Memory B cell (primary cell): ENCODE measurements at regions not wholly inside any gene's neighbourhood (a gene's known extent, or its start where the extent isn't known, plus 50 kb on each side); places are given as distances from the start of the nearest gene placed in this dataset.
A peak's percentile ranks its signal among the peaks of the same experiment; 100 is the strongest.

Source experiments
- ATAC-seq: fragments of 150-1000 bp; cut with Tn5 transposase; 2 replicates; pipeline ENCODE4 v1.10.0; 2021; ENCODE audit warnings: low read depth, mild to moderate bottlenecking, moderate library complexity
- DNase-seq, 2 donors: peaks; one replicate each; pipeline ENCODE4 v3.0.0; 2022; ENCODE audit warnings: low spot score in 2 of 2
- H3K27ac Mint-ChIP-seq: one replicate; pipeline ENCODE4 v1.8.0; 2022; ENCODE audit warnings: mild to moderate bottlenecking, moderate library complexity, mixed read lengths
- H3K27me3 Mint-ChIP-seq: one replicate; pipeline ENCODE4 v1.8.0; 2022; ENCODE audit warnings: mixed read lengths
- H3K36me3 Mint-ChIP-seq: one replicate; pipeline ENCODE4 v1.8.0; 2022; ENCODE audit warnings: mild to moderate bottlenecking, mixed read lengths
- H3K4me1 Mint-ChIP-seq: one replicate; pipeline ENCODE4 v1.8.0; 2022; ENCODE audit warnings: mixed read lengths
- H3K4me3 Mint-ChIP-seq: one replicate; pipeline ENCODE4 v1.8.0; 2022; ENCODE audit warnings: mild to moderate bottlenecking, moderate library complexity, mixed read lengths
- H3K9me3 Mint-ChIP-seq: one replicate; pipeline ENCODE4 v1.8.0; 2022; ENCODE audit warnings: mixed read lengths

DNA sequence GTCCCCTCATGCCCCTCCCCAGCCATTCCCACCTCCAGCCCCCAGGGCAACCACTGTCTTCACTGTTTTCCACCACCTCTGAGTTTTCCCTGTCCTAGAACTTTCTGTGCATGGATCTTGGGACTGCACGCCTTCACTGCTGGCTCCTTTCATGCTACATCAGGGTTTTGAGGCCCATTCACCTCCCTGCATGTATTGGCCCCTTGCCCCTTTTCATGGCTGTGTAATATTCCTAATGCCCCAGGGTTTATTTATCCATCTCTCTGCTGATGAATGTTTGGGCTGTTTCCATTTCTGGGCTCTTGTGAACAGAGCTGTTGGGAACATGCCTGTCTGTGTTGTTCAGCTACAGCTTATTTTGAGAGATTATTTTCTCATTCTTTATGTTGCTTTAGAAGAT is 205.0 kb downstream of the RBFOX3 start:
- H3K4me3 Mint-ChIP-seq: no peak overlapping the region
- H3K36me3 Mint-ChIP-seq: no peaks in the 10 kb centered on the region
- H3K27ac Mint-ChIP-seq: no peak overlapping the region
- peaks cover 7% of the 10 kb centered on the region for H3K4me1 Mint-ChIP-seq
- DNase-seq (no peak), ATAC-seq (no peak)
- no peaks in the 10 kb centered on the region for H3K9me3 Mint-ChIP-seq
- peaks cover 29% of the 10 kb centered on the region for H3K27me3 Mint-ChIP-seq

DNA sequence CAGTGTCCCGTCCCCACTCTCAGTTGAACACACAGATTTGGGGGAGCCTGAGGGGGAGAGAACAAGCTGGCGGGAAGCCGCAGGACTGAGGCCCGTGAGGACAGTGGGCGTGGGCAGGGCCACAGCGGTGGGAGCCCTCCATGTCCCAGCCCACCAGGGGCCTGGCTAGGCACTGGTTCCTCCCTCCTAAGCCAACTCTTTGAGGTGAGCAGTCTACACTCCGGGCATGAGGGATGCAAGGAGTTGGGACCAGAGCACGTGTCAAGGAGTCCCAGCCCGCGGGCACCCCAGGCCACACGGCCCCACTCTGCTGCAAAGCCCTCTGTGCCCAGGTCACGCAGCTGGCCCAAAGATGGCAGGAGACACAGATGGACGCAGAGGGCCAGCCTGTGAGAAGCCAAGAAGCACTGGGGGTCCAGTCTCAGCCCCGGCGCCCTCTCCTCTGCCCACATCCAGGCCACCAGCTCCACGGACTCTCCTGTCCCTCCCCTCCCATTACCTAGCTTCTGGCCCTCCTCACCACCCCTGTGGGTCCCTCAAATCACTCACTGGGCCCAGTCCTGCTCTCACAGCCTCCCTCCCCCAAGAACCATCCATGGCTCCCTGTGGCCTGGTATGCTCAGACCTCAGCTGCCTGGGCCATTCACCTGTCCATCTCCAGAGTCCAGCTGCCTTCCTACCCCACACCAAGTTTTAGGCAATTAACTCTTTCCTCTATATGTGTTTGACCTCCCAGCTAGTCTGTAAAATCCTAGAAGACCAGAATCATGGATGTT is 206.5 kb downstream of the RBFOX3 start:
- no peak overlapping the region for H3K4me3 Mint-ChIP-seq
- peaks cover 32% of the 10 kb centered on the region for H3K27me3 Mint-ChIP-seq
- no peaks in the 10 kb centered on the region for H3K36me3 Mint-ChIP-seq

DNA sequence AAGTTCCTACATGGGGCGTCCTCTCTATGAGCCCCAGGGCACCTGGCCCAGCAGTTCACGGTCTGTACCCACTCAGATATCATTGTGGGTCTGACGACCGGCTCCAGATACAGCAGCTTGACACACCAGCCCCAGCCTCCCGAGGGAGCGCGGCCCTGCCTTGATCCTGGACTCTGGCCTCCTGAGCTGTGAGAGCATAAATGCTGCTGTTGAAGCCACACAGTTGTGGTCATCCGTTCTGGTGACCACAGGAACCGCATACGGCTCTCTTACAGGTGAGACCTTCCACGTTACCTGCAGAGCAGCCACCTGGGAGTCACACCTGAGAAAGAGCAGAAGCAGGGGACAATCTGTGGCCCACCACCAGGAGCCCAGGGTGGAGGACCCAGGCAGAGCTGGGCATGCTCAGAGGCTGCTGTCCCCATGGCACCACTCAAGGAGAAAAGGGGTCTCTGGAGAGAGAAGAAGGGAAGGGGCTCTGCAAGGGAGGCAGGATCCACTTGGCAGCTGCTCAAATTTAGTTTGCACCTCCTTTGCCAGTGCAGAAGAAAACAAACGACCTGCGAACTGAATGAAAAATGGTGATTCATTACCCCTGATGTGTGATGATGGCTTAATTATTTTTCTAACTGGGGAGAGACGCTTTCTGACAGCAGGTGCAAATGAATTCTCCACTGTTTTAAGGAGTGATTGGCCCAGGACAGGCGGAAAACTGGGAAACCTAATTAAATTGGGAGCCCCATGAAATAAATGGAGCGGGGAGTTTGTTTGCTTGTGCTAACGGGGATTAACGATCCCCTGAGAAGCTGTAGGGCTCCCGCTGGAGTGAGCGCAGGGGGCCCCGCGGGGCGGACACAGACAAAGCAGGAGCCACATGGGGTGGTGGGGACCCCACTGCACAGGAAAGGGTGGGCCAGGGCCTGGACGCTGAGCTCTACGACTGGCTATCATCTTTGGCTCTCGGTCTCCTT is 208.9 kb downstream of the RBFOX3 start:
- no peak overlapping the region for H3K27ac Mint-ChIP-seq
- ATAC-seq (no peak), DNase-seq (no peak)
- H3K4me1 Mint-ChIP-seq: peaks cover 14% of the 10 kb centered on the region
- H3K27me3 Mint-ChIP-seq: peaks cover 33% of the 10 kb centered on the region
- no peaks in the 10 kb centered on the region for H3K36me3 Mint-ChIP-seq
- H3K9me3 Mint-ChIP-seq: no peaks in the 10 kb centered on the region
- peak overlapping the region; percentile 31 for H3K4me3 Mint-ChIP-seq

More for the DNA sequence above, 206.5 kb downstream of the RBFOX3 start:
- Mint-ChIP-seq H3K9me3 (no peaks in the 10 kb centered on the region), H3K4me1 (peaks cover 14% of the 10 kb centered on the region), H3K27ac (no peak overlapping the region)
- DNase-seq: no peak
- ATAC-seq: no peak

DNA sequence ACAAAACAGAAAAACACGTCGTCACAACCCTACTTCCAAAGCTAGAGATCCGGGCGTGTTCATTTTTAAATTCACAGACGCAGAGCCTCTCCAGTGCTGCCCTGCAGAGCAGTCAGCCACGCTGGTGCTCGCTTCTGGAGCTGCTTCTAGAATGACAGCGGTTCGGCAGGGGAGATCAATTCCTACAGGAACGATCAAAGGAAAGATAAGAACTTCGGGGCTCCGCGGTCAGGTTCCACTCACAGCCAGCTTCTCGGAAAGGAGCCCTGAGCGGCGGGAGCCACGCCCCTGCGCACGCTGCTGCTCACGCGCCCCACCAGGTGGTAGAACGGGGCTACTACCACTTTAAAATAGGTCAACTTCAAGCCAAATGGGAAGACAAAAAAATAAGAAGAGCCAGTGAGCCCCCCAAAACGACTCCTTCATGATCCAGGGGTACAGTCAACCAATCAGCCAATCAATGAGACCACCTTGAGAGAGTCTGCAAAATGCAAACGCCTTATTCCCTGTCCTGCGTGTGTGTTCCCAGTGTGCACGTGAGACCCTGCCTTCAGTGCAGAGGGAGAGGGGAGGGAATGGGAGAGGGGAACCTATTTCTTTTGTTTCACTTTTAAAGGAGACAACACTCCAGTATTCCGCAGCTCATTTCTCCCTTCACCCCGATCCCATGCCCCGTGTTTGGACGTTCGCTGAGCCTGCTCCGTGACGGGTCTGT is 209.7 kb downstream of the RBFOX3 start:
- Mint-ChIP-seq H3K36me3 (no peaks in the 10 kb centered on the region), H3K4me1 (peaks cover 14% of the 10 kb centered on the region), H3K9me3 (no peaks in the 10 kb centered on the region), H3K27ac (no peak overlapping the region), H3K27me3 (peaks cover 28% of the 10 kb centered on the region), H3K4me3 (peak overlapping the region; percentile 43)
- ATAC-seq (peak; percentile 89), DNase-seq (peak; percentile 75 to 83)

DNA sequence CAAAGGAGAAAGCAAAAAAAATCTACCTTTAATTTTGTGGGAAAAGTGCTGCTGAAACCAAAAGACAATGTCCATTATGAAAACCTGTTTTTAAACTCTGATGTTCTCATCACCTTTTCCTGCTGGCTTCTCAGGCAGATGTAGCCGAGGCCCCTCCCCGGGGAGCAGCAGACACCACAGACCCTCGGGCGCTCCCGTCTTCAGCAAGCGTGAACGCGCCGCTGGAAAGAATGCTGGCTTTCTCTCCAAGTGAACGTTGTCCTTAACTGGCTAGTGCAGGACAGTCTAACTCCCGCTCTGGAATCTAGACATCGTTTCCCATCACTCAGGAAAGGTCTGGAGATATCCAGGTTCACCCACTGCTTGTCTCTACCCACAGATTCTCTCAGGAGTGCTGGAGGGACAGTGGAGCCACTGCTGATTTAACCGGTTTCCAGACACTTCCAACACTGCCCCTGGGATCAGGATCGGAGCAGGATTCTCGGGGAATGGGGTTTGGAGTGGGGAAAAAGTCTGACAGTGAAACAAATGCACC is 211.2 kb downstream of the RBFOX3 start:
- Mint-ChIP-seq H3K27ac (no peak overlapping the region), H3K4me1 (peaks cover 14% of the 10 kb centered on the region), H3K27me3 (peaks cover 21% of the 10 kb centered on the region), H3K4me3 (no peak overlapping the region), H3K9me3 (no peaks in the 10 kb centered on the region), H3K36me3 (no peaks in the 10 kb centered on the region)
- DNase-seq (no peak), ATAC-seq (no peak)

DNA sequence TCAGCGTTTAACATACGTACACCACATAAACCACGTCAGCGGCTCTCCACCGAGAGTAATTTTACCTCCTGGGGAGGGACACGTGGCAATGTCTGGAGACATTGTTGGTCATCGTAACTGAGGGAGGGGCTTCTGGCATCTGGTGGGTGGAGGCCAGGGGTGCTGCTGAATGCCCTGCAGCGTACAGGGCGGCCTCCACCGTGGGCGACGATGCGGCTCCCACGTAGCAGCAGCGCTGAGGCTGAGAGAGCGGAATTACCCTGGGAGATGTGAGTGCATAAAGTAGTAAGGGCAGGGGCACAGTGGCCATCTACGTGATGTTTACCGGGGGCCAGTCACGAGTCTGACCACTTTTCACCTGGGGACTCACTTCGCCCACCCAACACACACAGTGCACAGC is 212.4 kb downstream of the RBFOX3 start:
- DNase-seq: no peak
- H3K9me3 Mint-ChIP-seq: no peaks in the 10 kb centered on the region
- ATAC-seq: no peak
- H3K4me1 Mint-ChIP-seq: peaks cover 14% of the 10 kb centered on the region
- no peak overlapping the region for H3K27ac Mint-ChIP-seq
- H3K4me3 Mint-ChIP-seq: no peak overlapping the region
- peaks cover 19% of the 10 kb centered on the region for H3K27me3 Mint-ChIP-seq
- H3K36me3 Mint-ChIP-seq: no peaks in the 10 kb centered on the region

DNA sequence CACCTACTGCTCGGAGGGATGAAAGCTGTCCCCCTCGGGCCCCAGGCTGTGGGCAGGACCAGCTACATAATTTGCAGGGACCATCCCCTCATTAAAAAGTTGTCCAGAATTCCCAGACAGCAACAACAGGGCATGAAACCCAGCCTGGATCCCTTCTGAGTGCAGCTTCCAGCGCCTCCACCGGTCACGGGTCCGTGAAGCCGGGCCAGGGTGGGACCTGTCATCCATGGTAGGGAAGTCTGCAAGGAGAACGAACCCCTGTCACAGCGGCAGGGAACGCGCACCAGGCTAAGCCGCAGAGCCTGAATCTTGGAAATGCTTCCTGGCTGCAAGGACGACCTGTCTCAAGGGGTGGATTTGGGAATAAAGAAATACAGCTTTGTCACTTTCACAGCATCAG is 214.2 kb downstream of the RBFOX3 start:
- H3K4me1 Mint-ChIP-seq: peaks cover 14% of the 10 kb centered on the region
- H3K36me3 Mint-ChIP-seq: no peaks in the 10 kb centered on the region
- DNase-seq: no peak
- no peak overlapping the region for H3K4me3 Mint-ChIP-seq
- ATAC-seq: no peak
- H3K9me3 Mint-ChIP-seq: no peaks in the 10 kb centered on the region
- H3K27me3 Mint-ChIP-seq: peaks cover 25% of the 10 kb centered on the region
- H3K27ac Mint-ChIP-seq: no peak overlapping the region

DNA sequence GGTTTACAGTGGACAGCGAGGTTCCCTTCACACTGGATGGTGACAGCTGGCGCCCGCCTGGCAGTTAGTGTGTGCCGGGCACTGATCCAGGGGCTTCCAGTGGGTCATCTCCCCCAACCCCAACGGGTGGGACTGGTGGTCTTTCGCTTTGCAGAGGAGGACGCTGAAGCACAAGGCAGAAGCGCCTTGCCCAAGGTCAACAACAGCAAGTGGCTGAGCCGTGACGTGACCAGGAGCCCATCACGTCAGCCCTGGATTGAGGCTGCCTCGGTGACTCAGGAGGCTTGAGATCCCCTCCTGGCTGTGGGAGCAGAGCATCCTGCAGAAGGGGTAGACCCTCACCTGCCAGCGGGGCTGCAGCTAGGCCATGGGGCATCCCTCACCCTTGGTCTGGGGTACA is 215.3 kb downstream of the RBFOX3 start:
- DNase-seq (no peak), ATAC-seq (no peak)
- Mint-ChIP-seq H3K9me3 (no peaks in the 10 kb centered on the region), H3K4me3 (no peak overlapping the region), H3K27ac (no peak overlapping the region), H3K27me3 (peaks cover 31% of the 10 kb centered on the region), H3K36me3 (no peaks in the 10 kb centered on the region), H3K4me1 (peaks cover 4% of the 10 kb centered on the region)

DNA sequence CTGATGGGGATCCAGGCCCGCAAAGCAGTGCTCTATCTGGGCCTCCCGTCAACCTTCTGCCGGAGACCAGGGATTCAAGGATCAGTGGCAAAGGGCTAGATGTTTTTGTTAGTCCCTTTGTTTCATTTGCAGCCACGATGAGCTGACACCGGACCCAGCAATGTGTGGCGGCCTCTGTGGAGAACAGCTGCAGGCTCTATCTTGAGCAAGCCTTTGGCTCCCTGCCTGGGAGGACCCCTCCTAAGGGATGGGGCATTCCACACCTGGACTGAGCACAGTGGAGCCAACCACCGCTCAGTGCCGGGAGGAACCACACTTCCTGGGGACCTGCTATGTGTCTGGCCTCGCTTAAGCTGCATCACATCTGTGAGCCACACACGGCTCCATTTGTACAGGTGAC is 215.8 kb downstream of the RBFOX3 start:
- Mint-ChIP-seq H3K36me3 (no peaks in the 10 kb centered on the region), H3K4me3 (no peak overlapping the region), H3K27me3 (peaks cover 28% of the 10 kb centered on the region), H3K27ac (no peak overlapping the region), H3K4me1 (no peaks in the 10 kb centered on the region), H3K9me3 (no peaks in the 10 kb centered on the region)
- DNase-seq: no peak
- no peak for ATAC-seq

DNA sequence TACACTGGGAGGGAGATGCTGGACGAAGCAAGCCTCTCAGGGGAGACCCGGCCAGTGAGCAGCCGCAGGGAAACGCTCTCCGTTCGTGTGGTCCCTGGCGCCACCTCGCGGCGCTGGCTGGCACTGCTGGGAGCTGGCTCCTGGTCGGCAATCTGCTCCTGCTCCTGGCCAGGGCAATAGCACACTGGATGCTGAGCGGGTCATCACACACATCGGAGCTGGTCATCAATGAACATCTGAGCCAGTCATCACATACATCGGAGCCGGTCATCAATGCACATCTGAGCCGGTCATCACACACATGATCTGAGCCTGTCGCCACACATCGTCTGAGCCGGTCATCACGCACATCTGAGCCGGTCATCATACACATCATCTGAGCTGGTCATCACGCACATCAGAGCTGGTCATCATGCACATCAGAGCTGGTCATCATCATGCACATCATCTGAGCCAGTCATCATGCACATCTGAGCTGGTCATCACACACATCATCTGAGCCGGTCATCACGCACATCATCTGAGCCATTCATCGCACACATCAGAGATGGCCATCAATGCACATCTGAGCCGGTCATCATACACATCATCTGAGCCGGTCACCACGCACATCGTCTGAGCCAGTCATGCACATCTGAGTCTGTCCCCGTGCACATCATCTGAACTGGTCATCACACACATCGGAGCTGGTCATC is 217.3 kb downstream of the RBFOX3 start:
- peak; percentile 86 to 92 for DNase-seq
- H3K4me3 Mint-ChIP-seq: no peak overlapping the region
- H3K4me1 Mint-ChIP-seq: peaks cover 4% of the 10 kb centered on the region
- no peaks in the 10 kb centered on the region for H3K36me3 Mint-ChIP-seq
- H3K27me3 Mint-ChIP-seq: peaks cover 24% of the 10 kb centered on the region
- no peaks in the 10 kb centered on the region for H3K9me3 Mint-ChIP-seq
- no peak overlapping the region for H3K27ac Mint-ChIP-seq
- ATAC-seq: peak; percentile 67

DNA sequence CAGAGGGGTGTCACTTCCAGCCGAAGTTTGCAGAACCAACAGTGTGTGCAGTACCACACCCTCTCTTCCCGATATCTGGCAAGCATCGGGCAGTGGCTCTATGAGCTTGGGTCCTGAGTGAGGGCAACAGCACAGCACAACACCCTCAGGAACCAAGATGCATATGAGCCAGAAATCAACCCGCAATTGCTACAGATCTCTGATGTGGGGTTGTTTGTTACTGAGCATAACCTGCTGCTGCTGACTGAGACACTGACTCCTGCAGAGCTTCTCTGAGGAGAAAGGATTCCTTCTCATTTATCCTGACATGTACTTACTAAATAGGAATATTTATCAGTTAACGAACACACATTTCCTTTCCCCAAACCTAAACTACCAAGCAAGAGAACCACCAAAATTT is 218.3 kb downstream of the RBFOX3 start:
- peaks cover 21% of the 10 kb centered on the region for H3K27me3 Mint-ChIP-seq
- H3K27ac Mint-ChIP-seq: no peak overlapping the region

DNA sequence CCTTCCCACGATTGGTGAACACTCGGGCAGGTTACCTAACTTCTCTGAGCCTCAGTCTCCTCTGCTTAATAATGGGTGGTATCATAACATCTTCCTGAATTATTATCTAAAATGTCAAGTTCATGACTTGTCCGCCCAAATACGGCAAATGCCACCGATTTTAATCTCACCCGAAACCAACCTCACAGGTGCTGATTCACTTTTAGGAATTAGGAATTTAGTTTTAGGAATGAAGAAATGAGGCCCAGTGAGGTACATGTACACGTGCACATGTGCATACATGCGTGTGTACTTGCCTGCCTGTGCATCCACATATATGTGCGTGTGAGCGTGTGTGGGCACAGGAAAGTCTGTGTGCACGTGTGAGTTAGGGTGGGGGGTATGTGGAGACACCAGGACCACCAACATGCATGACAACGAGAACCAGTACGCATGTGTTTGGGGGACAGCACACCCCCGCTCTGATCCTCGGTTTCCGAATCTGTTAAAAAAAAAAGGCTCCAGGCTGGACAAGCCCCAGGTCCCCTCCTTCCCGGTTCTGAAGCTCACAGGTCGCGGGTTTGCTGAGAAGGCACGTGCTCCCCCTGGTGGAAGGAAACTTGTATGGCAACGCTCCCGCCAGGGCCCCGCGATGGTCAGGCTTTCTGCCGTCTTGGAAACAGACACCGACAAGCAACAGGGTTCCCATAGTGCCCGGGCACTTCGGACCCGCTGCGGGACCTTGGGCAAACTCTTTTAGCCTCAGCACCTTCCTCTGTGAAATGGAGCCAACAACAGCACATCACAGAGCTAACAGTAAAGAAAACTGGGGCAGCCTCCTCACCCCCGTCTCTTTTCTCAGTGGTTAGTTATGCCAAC is 219.2 kb downstream of the RBFOX3 start:
- H3K36me3 Mint-ChIP-seq: no peaks in the 10 kb centered on the region
- DNase-seq (peak; percentile 76 to 86), ATAC-seq (peak; percentile 67)
- H3K9me3 Mint-ChIP-seq: no peaks in the 10 kb centered on the region
- H3K27ac Mint-ChIP-seq: no peak overlapping the region
- peaks cover 21% of the 10 kb centered on the region for H3K27me3 Mint-ChIP-seq
- H3K4me3 Mint-ChIP-seq: no peak overlapping the region
- peaks cover 4% of the 10 kb centered on the region for H3K4me1 Mint-ChIP-seq

More for the DNA sequence above, 218.3 kb downstream of the RBFOX3 start:
- H3K9me3 Mint-ChIP-seq: no peaks in the 10 kb centered on the region
- peaks cover 4% of the 10 kb centered on the region for H3K4me1 Mint-ChIP-seq
- ATAC-seq (no peak), DNase-seq (no peak)
- no peaks in the 10 kb centered on the region for H3K36me3 Mint-ChIP-seq
- no peak overlapping the region for H3K4me3 Mint-ChIP-seq
